HCT116 (cell line): ENCODE measurements at regions not wholly inside any gene's neighbourhood (a gene's known extent, or its start where the extent isn't known, plus 50 kb on each side); places are given as distances from the start of the nearest gene placed in this dataset.

ENCODE experiments used
- ATAC-seq: fragments of 200-7000 bp; cut with Tn5 transposase; 2 replicates; pipeline ENCODE4 v1.9.1; 2020; ENCODE audit warnings: mild to moderate bottlenecking, moderate library complexity
- BruUV-seq: library from RNA; stranded (reverse); fragments of 400-500 nt; replicated peaks from 2 replicates; lab custom pipeline; 2021; lab: Mats Ljungman, UMichigan
- CTCF ChIA-PET: fragments of 300-600 bp; sonication (Branson Sonifier 250); formaldehyde crosslinking; loops from one replicate; lab custom pipeline; 2021; ENCODE audit warnings: antibody characterized with exemption; lab: Charles Lee
- POLR2A ChIA-PET: fragments of 300-600, 350-600 bp; sonication (Branson Sonifier 250); formaldehyde crosslinking; loops from one replicate; lab custom pipeline; 2021; ENCODE audit warnings: antibody characterized with exemption; lab: Charles Lee
- RAD21 ChIA-PET, 2 experiments: fragments of 300-600 bp; sonication (Branson Sonifier 250); formaldehyde crosslinking; loops; one replicate each; lab custom pipeline; 2023; ENCODE audit warnings: low total read pairs in 2 of 2; ENCODE audit not compliant: uncharacterized antibody in 2 of 2, unreplicated experiment in 2 of 2, low non-redundant PET in 1 of 2; lab: Charles Lee
- DNase-seq: peaks from one replicate; pipeline ENCODE4 v3.0.0-alpha.2; 2010; ENCODE audit warnings: low read depth, low spot score
- H2AFZ ChIP-seq: fragments of 200-600 bp; shearing (Covaris generic), sonication (generic); 2 replicates; pipeline ENCODE4 v1.6.1; 2017; ENCODE audit warnings: low read depth, mixed run types, mixed read lengths, antibody characterized with exemption, low read length; ENCODE audit not compliant: poor library complexity, severe bottlenecking
- H3K27ac ChIP-seq: 2 replicates; pipeline ENCODE4 v1.5.1; 2012; ENCODE audit warnings: low read depth, low read length
- H3K27me3 ChIP-seq: fragments of 200-600 bp; sonication (generic); 2 replicates; pipeline ENCODE4 v1.6.1; 2016; ENCODE audit warnings: mixed run types, low read length, mixed read lengths; ENCODE audit not compliant: insufficient read depth
- H3K36me3 ChIP-seq, 2 experiments: fragments of 200-500 bp in 1 of 2; fragments of 200-600 bp in 1 of 2; sonication (Bioruptor generic) in 1 of 2; sonication (generic) in 1 of 2; 2 replicates each; pipeline versions ENCODE4 v1.5.1 to v1.6.1; 2014 to 2016; ENCODE audit warnings: low read length in 2 of 2, inconsistent platforms in 1 of 2, mixed read lengths in 1 of 2, mixed run types in 1 of 2; ENCODE audit not compliant: insufficient read depth in 2 of 2, control insufficient read depth in 1 of 2
- H3K4me1 ChIP-seq, 2 experiments: fragments of 200-600 bp in 1 of 2; sonication (generic) in 1 of 2; 2 replicates each; pipeline versions ENCODE4 v1.5.1 to v1.6.1; 2012 to 2017; ENCODE audit warnings: low read length in 2 of 2, inconsistent platforms in 1 of 2, mild to moderate bottlenecking in 1 of 2, mixed read lengths in 1 of 2, mixed run types in 1 of 2, moderate library complexity in 1 of 2; ENCODE audit not compliant: insufficient read depth in 2 of 2, control insufficient read depth in 1 of 2
- H3K4me2 ChIP-seq: fragments of 200-600 bp; sonication (generic); 2 replicates; pipeline ENCODE4 v1.6.1; 2017; ENCODE audit warnings: mixed run types, low read length, mixed read lengths
- H3K4me3 ChIP-seq, 2 experiments: fragments of 200-600 bp in 1 of 2; sonication (generic) in 1 of 2; replicated peaks in 1 of 2; 2 replicates each; pipeline ENCODE4 v1.5.1; 2011 to 2016; ENCODE audit warnings: low read length in 2 of 2, control low read depth in 1 of 2, low read depth in 1 of 2, mild to moderate bottlenecking in 1 of 2, mixed read lengths in 1 of 2, mixed run types in 1 of 2
- H3K79me2 ChIP-seq: fragments of 200-600 bp; sonication (generic); 2 replicates; pipeline ENCODE4 v1.6.1; 2017; ENCODE audit warnings: mild to moderate bottlenecking, mixed run types, low read length, moderate library complexity, mixed read lengths; ENCODE audit not compliant: insufficient read depth
- H3K9ac ChIP-seq: fragments of 200-600 bp; sonication (generic); 2 replicates; pipeline ENCODE4 v1.6.1; 2016; ENCODE audit warnings: low read length, mixed read lengths
- H3K9me2 ChIP-seq: fragments of 200-600 bp; sonication (generic), shearing (Covaris generic); 2 replicates; pipeline ENCODE4 v1.6.1; 2017; ENCODE audit warnings: mixed run types, mild to moderate bottlenecking, moderate library complexity; ENCODE audit not compliant: insufficient read depth
- H3K9me3 ChIP-seq, 2 experiments: fragments of 200-500 bp in 1 of 2; fragments of 200-600 bp in 1 of 2; sonication (Bioruptor generic) in 1 of 2; sonication (generic) in 1 of 2; 2 replicates each; pipeline ENCODE4 v1.6.1; 2014 to 2017; ENCODE audit warnings: low read length in 2 of 2, mixed read lengths in 2 of 2, inconsistent platforms in 1 of 2, low read depth in 1 of 2, mild to moderate bottlenecking in 1 of 2, mixed run types in 1 of 2, moderate library complexity in 1 of 2; ENCODE audit not compliant: control insufficient read depth in 1 of 2, insufficient read depth in 1 of 2
- H4K20me1 ChIP-seq: fragments of 200-600 bp; sonication (generic), shearing (Covaris generic); 2 replicates; pipeline ENCODE4 v1.6.1; 2017; ENCODE audit warnings: mixed run types, mild to moderate bottlenecking, moderate library complexity; ENCODE audit not compliant: insufficient read depth
- CBX3 ChIP-seq: IDR thresholded peaks from 2 replicates; pipeline ENCODE4 v1.6.1; 2012; ENCODE audit warnings: low read depth
- CTCF ChIP-seq, 3 experiments: fragments of 200-600 bp in 1 of 3; sonication (generic) in 1 of 3; IDR thresholded peaks in 2 of 3; conservative IDR thresholded peaks in 1 of 3; 2 replicates each; pipeline ENCODE4 v1.5.1; 2012 to 2017; ENCODE audit warnings: low read depth in 2 of 3, low read length in 2 of 3, antibody characterized with exemption in 1 of 3, borderline replicate concordance in 1 of 3, control low read depth in 1 of 3, mild to moderate bottlenecking in 1 of 3, mixed read lengths in 1 of 3, mixed run types in 1 of 3, moderate library complexity in 1 of 3; ENCODE audit not compliant: insufficient read depth in 1 of 3
- EZH2phosphoT487 ChIP-seq: fragments of 200-600 bp; IDR thresholded peaks from 2 replicates; pipeline ENCODE4 v1.6.1; 2018; ENCODE audit warnings: antibody characterized with exemption, borderline replicate concordance
- FOSL1 ChIP-seq: IDR thresholded peaks from 2 replicates; pipeline ENCODE4 v1.6.1; 2012; ENCODE audit warnings: low read depth
- JUND ChIP-seq: IDR thresholded peaks from 2 replicates; pipeline ENCODE4 v1.6.1; 2012
- POLR2A ChIP-seq: IDR thresholded peaks from 2 replicates; pipeline ENCODE4 v1.7.0; 2011; ENCODE audit warnings: borderline replicate concordance; ENCODE audit not compliant: insufficient read depth, insufficient read length; ENCODE audit errors: extremely low read depth
- RAD21 ChIP-seq: IDR thresholded peaks from 2 replicates; pipeline ENCODE4 v1.6.1; 2012; ENCODE audit warnings: low read depth, mild to moderate bottlenecking
- REST ChIP-seq: IDR thresholded peaks from 2 replicates; pipeline ENCODE4 v1.6.1; 2012; ENCODE audit warnings: low read depth
- SIN3A ChIP-seq: IDR thresholded peaks from 2 replicates; pipeline ENCODE4 v1.6.1; 2012; ENCODE audit warnings: low read depth
- SP1 ChIP-seq: IDR thresholded peaks from 2 replicates; pipeline ENCODE4 v1.6.1; 2012; ENCODE audit warnings: low read depth
- SRF ChIP-seq: IDR thresholded peaks from 2 replicates; pipeline ENCODE4 v1.6.1; 2012; ENCODE audit warnings: low read depth
- YY1 ChIP-seq: IDR thresholded peaks from 2 replicates; pipeline ENCODE4 v1.6.1; 2011; ENCODE audit warnings: low read length, low read depth, moderate library complexity, mild to moderate bottlenecking; ENCODE audit not compliant: insufficient replicate concordance; ENCODE audit errors: extremely low read depth
- ZFX ChIP-seq: fragments of 450-650 bp; IDR thresholded peaks from 2 replicates; pipeline ENCODE4 v1.6.1; 2017
- intact Hi-C: fragments of 100-400 bp; cut with micrococcal nuclease; formaldehyde crosslinking; loops from 2 replicates; pipeline ENCODE4 v1.10.0; 2022
- TF ChIP-seq, protein P1 (sequence below): IDR thresholded peaks from 2 replicates; pipeline ENCODE4 v1.6.1; 2011; ENCODE audit warnings: mild to moderate bottlenecking, low read length, moderate library complexity; ENCODE audit not compliant: insufficient replicate concordance; ENCODE audit errors: extremely low read depth

- no peak for TF ChIP-seq POLR2A
- no peak for TF ChIP-seq REST
- no peak for TF ChIP-seq SP1
- TF ChIP-seq SRF = no peak
- TF ChIP-seq, all 23 proteins: peak for 0
These were observed 145.6 kb upstream of the SEL1L start (continued) for GRCh38 chr14:81679226-81679625.

- no peak for DNase-seq
- Histone ChIP-seq H3K9ac (no peak overlapping the region), H2AFZ (no peak overlapping the region), H3K36me3 (no peaks in the 10 kb centered on the region), H3K79me2 (no peaks in the 10 kb centered on the region), H4K20me1 (no peaks in the 10 kb centered on the region), H3K27ac (no peak overlapping the region), H3K9me2 (no peaks in the 10 kb centered on the region), H3K27me3 (no peaks in the 10 kb centered on the region), H3K9me3 (no peaks in the 10 kb centered on the region), H3K4me1 (no peaks in the 10 kb centered on the region), H3K4me3 (no peak overlapping the region), H3K4me2 (no peak overlapping the region)
- intact Hi-C loops = no loop called here
- ChIA-PET POLR2A (no interaction called here), RAD21 (no interaction called here), CTCF (no interaction called here)
- no TSS peak for BruUV-seq
- ATAC-seq = no peak
- TF ChIP-seq JUND (no peak), SP1 (no peak), SIN3A (no peak), REST (no peak), CTCF (IDR thresholded peaks at IDR 0.05 in 2 of 3, conservative IDR thresholded peaks at IDR 0.05 in 1 of 3; ENCODE audit: borderline replicate concordance in 1 of 3, insufficient read depth in 1 of 3, low read depth in 2 of 3, low read length in 2 of 3) (no peak), SRF (no peak), EZH2phosphoT487 (no peak), CBX3 (no peak), RAD21 (no peak), YY1 (no peak), FOSL1 (no peak), ZFX (no peak)
- TF ChIP-seq, protein P1, sequence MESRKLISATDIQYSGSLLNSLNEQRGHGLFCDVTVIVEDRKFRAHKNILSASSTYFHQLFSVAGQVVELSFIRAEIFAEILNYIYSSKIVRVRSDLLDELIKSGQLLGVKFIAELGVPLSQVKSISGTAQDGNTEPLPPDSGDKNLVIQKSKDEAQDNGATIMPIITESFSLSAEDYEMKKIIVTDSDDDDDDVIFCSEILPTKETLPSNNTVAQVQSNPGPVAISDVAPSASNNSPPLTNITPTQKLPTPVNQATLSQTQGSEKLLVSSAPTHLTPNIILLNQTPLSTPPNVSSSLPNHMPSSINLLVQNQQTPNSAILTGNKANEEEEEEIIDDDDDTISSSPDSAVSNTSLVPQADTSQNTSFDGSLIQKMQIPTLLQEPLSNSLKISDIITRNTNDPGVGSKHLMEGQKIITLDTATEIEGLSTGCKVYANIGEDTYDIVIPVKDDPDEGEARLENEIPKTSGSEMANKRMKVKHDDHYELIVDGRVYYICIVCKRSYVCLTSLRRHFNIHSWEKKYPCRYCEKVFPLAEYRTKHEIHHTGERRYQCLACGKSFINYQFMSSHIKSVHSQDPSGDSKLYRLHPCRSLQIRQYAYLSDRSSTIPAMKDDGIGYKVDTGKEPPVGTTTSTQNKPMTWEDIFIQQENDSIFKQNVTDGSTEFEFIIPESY = no peak
These were observed 147.9 kb upstream of the SEL1L start for GRCh38 chr14:81681541-81681940.
